BLaER1 (cell line): ENCODE measurements at regions not wholly inside any gene's neighbourhood (a gene's known extent, or its start where the extent isn't known, plus 50 kb on each side); places are given as distances from the start of the nearest gene placed in this dataset.

Experiments used
- H3K27ac ChIP-seq: shearing (Covaris generic); formaldehyde crosslinking; 2 replicates; pipeline ENCODE4 v1.8.1; 2022
- H3K27me3 ChIP-seq: shearing (Covaris generic); formaldehyde crosslinking; 2 replicates; pipeline ENCODE4 v1.8.1; 2022
- H3K36me3 ChIP-seq: shearing (Covaris generic); formaldehyde crosslinking; 2 replicates; pipeline ENCODE4 v1.8.1; 2022
- H3K4me1 ChIP-seq: shearing (Covaris generic); formaldehyde crosslinking; 2 replicates; pipeline ENCODE4 v1.8.1; 2022
- H3K4me2 ChIP-seq: shearing (Covaris generic); formaldehyde crosslinking; 2 replicates; pipeline ENCODE4 v1.8.1; 2022
- H3K4me3 ChIP-seq: shearing (Covaris generic); formaldehyde crosslinking; 2 replicates; pipeline ENCODE4 v1.8.1; 2022
- H3K9ac ChIP-seq: shearing (Covaris generic); formaldehyde crosslinking; 2 replicates; pipeline ENCODE4 v1.8.1; 2022
- H3K9me3 ChIP-seq: shearing (Covaris generic); formaldehyde crosslinking; 2 replicates; pipeline ENCODE4 v1.8.1; 2022
- H4K20me1 ChIP-seq: shearing (Covaris generic); formaldehyde crosslinking; 2 replicates; pipeline ENCODE4 v1.8.1; 2022
- Cebpa-rat ChIP-seq: shearing (Covaris generic); IDR thresholded peaks from 2 replicates; pipeline ENCODE4 v1.8.1; 2022

- Histone ChIP-seq H3K4me1 (no peaks in the 10 kb centered on the region), H3K9ac (no peak overlapping the region), H3K36me3 (no peaks in the 10 kb centered on the region), H3K27ac (no peak overlapping the region), H3K9me3 (no peaks in the 10 kb centered on the region), H3K4me2 (no peak overlapping the region), H3K27me3 (no peaks in the 10 kb centered on the region), H4K20me1 (no peaks in the 10 kb centered on the region), H3K4me3 (no peak overlapping the region)
- no peak for TF ChIP-seq Cebpa-rat
These were observed 445.1 kb upstream of the SPRED2 start for GRCh38 chr2:65877331-65878010.

GRCh38 chr2:65876114-65876513, 443.7 kb upstream of the SPRED2 start:
- Histone ChIP-seq H3K27me3 (no peaks in the 10 kb centered on the region), H3K9me3 (no peaks in the 10 kb centered on the region), H3K9ac (no peak overlapping the region), H3K4me2 (no peak overlapping the region), H4K20me1 (no peaks in the 10 kb centered on the region), H3K4me3 (no peak overlapping the region), H3K27ac (no peak overlapping the region), H3K4me1 (no peaks in the 10 kb centered on the region), H3K36me3 (no peaks in the 10 kb centered on the region)
- no peak for TF ChIP-seq Cebpa-rat

- Histone ChIP-seq H3K9me3 (no peaks in the 10 kb centered on the region), H3K4me2 (no peak overlapping the region), H3K9ac (no peak overlapping the region), H3K4me3 (no peak overlapping the region), H3K27me3 (no peaks in the 10 kb centered on the region), H3K27ac (no peak overlapping the region), H3K36me3 (no peaks in the 10 kb centered on the region), H4K20me1 (no peaks in the 10 kb centered on the region), H3K4me1 (no peaks in the 10 kb centered on the region)
- no peak for TF ChIP-seq Cebpa-rat
These were observed 438.4 kb upstream of the SPRED2 start for GRCh38 chr2:65870826-65871225.

- no peaks in the 10 kb centered on the region for H3K27me3 ChIP-seq
These were observed 436.9 kb upstream of the SPRED2 start for GRCh38 chr2:65869296-65869695.

GRCh38 chr2:65868177-65868576, 435.8 kb upstream of the SPRED2 start:
- Histone ChIP-seq H3K4me1 (no peaks in the 10 kb centered on the region), H3K9me3 (no peaks in the 10 kb centered on the region), H3K36me3 (no peaks in the 10 kb centered on the region), H3K4me2 (no peak overlapping the region), H3K4me3 (no peak overlapping the region), H4K20me1 (no peaks in the 10 kb centered on the region), H3K27ac (no peak overlapping the region), H3K27me3 (no peaks in the 10 kb centered on the region), H3K9ac (no peak overlapping the region)
- no peak for TF ChIP-seq Cebpa-rat

More at GRCh38 chr2:65869296-65869695, 436.9 kb upstream of the SPRED2 start:
- no peaks in the 10 kb centered on the region for H3K36me3 ChIP-seq
- no peaks in the 10 kb centered on the region for H4K20me1 ChIP-seq
- no peak for TF ChIP-seq Cebpa-rat
- no peak overlapping the region for H3K9ac ChIP-seq
- no peaks in the 10 kb centered on the region for H3K9me3 ChIP-seq
- no peak overlapping the region for H3K4me2 ChIP-seq
- H3K27ac ChIP-seq = no peak overlapping the region
- no peaks in the 10 kb centered on the region for H3K4me1 ChIP-seq
- no peak overlapping the region for H3K4me3 ChIP-seq

- no peak for TF ChIP-seq Cebpa-rat
- no peaks in the 10 kb centered on the region for H3K36me3 ChIP-seq
These were observed 435.0 kb upstream of the SPRED2 start for GRCh38 chr2:65867446-65867845.

GRCh38 chr2:65866148-65866547, 433.7 kb upstream of the SPRED2 start:
- H3K4me3 ChIP-seq = no peak overlapping the region
- no peak for TF ChIP-seq Cebpa-rat

More at GRCh38 chr2:65867446-65867845, 435.0 kb upstream of the SPRED2 start:
- Histone ChIP-seq H3K9me3 (no peaks in the 10 kb centered on the region), H3K4me2 (no peak overlapping the region), H3K27ac (no peak overlapping the region), H3K9ac (no peak overlapping the region), H3K4me3 (no peak overlapping the region), H3K27me3 (no peaks in the 10 kb centered on the region), H3K4me1 (no peaks in the 10 kb centered on the region), H4K20me1 (no peaks in the 10 kb centered on the region)

GRCh38 chr2:65864619-65865018, 432.2 kb upstream of the SPRED2 start:
- H3K36me3 ChIP-seq = no peaks in the 10 kb centered on the region
- H3K9me3 ChIP-seq = no peaks in the 10 kb centered on the region
- H3K9ac ChIP-seq = no peak overlapping the region
- H3K4me3 ChIP-seq = no peak overlapping the region
- H3K4me2 ChIP-seq = no peak overlapping the region
- H4K20me1 ChIP-seq = no peaks in the 10 kb centered on the region
- H3K27me3 ChIP-seq = no peaks in the 10 kb centered on the region
- H3K4me1 ChIP-seq = no peaks in the 10 kb centered on the region
- H3K27ac ChIP-seq = no peak overlapping the region
- TF ChIP-seq Cebpa-rat = no peak

More at GRCh38 chr2:65866148-65866547, 433.7 kb upstream of the SPRED2 start:
- no peaks in the 10 kb centered on the region for H3K4me1 ChIP-seq
- H4K20me1 ChIP-seq = no peaks in the 10 kb centered on the region
- no peaks in the 10 kb centered on the region for H3K9me3 ChIP-seq
- no peak overlapping the region for H3K27ac ChIP-seq
- H3K4me2 ChIP-seq = no peak overlapping the region
- H3K27me3 ChIP-seq = no peaks in the 10 kb centered on the region
- no peaks in the 10 kb centered on the region for H3K36me3 ChIP-seq
- no peak overlapping the region for H3K9ac ChIP-seq

- Histone ChIP-seq H3K9ac (no peak overlapping the region), H3K9me3 (no peaks in the 10 kb centered on the region), H4K20me1 (no peaks in the 10 kb centered on the region), H3K4me1 (no peaks in the 10 kb centered on the region), H3K27me3 (no peaks in the 10 kb centered on the region), H3K4me3 (no peak overlapping the region), H3K27ac (no peak overlapping the region), H3K36me3 (no peaks in the 10 kb centered on the region), H3K4me2 (no peak overlapping the region)
- no peak for TF ChIP-seq Cebpa-rat
These were observed 431.3 kb upstream of the SPRED2 start for GRCh38 chr2:65863713-65864112.

- Histone ChIP-seq H4K20me1 (no peaks in the 10 kb centered on the region), H3K9me3 (no peaks in the 10 kb centered on the region), H3K27me3 (no peaks in the 10 kb centered on the region), H3K27ac (no peak overlapping the region), H3K36me3 (no peaks in the 10 kb centered on the region), H3K4me2 (no peak overlapping the region), H3K9ac (no peak overlapping the region), H3K4me3 (no peak overlapping the region), H3K4me1 (no peaks in the 10 kb centered on the region)
- TF ChIP-seq Cebpa-rat = no peak
These were observed 424.5 kb upstream of the SPRED2 start for GRCh38 chr2:65856928-65857327.

- Histone ChIP-seq H3K27me3 (no peaks in the 10 kb centered on the region), H3K27ac (no peak overlapping the region), H4K20me1 (no peaks in the 10 kb centered on the region), H3K9ac (no peak overlapping the region), H3K4me1 (no peaks in the 10 kb centered on the region), H3K4me3 (no peak overlapping the region), H3K36me3 (no peaks in the 10 kb centered on the region), H3K4me2 (no peak overlapping the region), H3K9me3 (no peaks in the 10 kb centered on the region)
- no peak for TF ChIP-seq Cebpa-rat
These were observed 424.0 kb upstream of the SPRED2 start for GRCh38 chr2:65856423-65856822.
